HG02763 (cell line): ENCODE measurements at regions not wholly inside any gene's neighbourhood (a gene's known extent, or its start where the extent isn't known, plus 50 kb on each side); places are given as distances from the start of the nearest gene placed in this dataset.

Source experiments
- ATAC-seq: cut with Tn5 transposase; IDR thresholded peaks from one replicate; pipeline ENCODE4 v1.9.1; 2021; ENCODE audit warnings: mild to moderate bottlenecking, moderate library complexity; ENCODE audit not compliant: unreplicated experiment

- no peak for ATAC-seq
These were observed 269.4 kb downstream of the TLE3 start for GRCh38 chr15:69828181-69828828.

- ATAC-seq = no peak
These were observed 267.7 kb downstream of the TLE3 start for GRCh38 chr15:69829974-69830373.

DNA sequence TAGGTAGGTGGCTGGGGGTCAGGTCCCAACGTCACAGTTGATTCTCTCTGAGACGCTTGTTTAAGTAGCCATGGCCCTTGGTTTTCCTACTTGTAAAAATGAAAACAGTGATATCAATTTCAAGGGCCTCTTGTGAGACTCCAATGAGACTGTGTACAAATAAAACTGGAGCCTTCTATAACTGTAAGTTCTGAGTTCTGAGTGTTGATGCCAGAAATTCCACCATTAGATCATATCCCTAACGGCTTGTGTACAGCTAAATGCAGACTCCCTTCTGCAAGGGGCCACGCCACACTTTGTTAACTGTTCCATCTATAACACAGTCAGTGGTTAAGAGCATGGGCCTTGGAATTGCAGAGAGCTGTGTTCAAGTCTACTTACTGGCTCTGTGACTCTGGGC lies 267.3 kb downstream of the TLE3 start:
- no peak for ATAC-seq

GRCh38 chr15:69830876-69831275 lies 266.8 kb downstream of the TLE3 start:
- no peak for ATAC-seq

GRCh38 chr15:69834267-69834666 lies 263.4 kb downstream of the TLE3 start:
- no peak for ATAC-seq

GRCh38 chr15:69834761-69835160 lies 263.0 kb downstream of the TLE3 start:
- no peak for ATAC-seq

GRCh38 chr15:69836048-69836447 lies 261.7 kb downstream of the TLE3 start:
- no peak for ATAC-seq

- ATAC-seq = no peak
These were observed 261.0 kb downstream of the TLE3 start for GRCh38 chr15:69836526-69837230.

- ATAC-seq = no peak
These were observed 259.4 kb downstream of the TLE3 start for GRCh38 chr15:69838338-69838737.

GRCh38 chr15:69838994-69839393 lies 258.7 kb downstream of the TLE3 start:
- ATAC-seq = no peak

DNA sequence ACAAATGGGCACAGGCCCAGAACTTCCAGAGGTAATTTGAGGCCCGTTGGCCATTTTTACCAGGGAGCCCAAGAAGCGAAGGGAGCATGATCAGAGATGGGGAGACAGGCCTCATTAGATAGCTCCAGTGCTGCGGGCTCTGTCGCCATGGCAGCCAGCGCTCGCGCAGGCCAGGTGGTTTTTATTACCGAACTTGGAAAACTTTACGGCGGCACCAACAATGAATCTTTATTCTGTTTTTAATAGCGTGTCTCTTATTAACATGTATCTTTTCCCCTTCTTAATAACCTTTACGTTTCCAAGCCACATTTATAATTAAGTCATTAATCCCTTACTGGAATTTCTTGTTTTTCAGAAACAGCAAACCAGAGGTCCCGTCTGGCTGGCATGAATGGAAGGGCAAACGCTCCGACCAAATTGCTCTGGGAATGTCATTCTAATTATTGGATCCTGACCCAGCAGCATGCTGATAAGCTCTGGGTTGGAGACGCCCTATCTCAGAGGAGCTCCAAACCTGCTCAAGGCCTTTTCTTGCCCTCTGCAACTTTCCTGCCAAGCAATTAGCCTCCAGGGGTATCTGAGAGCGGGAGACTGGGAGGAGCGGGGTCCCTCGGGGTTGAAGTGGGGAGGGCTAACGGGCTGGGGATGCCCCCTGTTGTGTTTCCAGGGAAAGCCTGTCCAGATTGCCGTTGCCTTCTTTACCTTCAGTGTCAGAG lies 256.4 kb downstream of the TLE3 start:
- ATAC-seq = no peak

GRCh38 chr15:69842851-69843250 lies 254.9 kb downstream of the TLE3 start:
- ATAC-seq = no peak

- no peak for ATAC-seq
These were observed 254.3 kb downstream of the TLE3 start for GRCh38 chr15:69843276-69843899.

DNA sequence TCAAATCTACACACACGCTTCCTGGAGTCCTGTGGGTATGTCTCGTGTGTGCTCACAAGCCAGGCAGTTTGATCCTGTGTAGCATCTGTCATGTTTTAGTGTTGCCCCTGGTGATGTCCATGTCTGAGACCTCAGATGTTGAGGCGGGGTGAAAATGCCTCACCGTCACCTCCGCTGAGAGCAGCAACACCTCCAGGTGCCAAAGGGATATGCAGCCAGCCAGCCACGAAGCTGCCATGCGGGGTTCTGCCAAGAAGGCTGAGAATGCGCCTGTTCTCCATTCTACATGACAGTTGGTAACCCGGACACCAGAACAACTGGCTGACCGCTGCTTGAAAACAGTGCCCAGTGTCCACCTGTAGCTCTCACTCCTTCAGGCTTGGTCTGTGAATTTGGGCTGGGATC lies 253.8 kb downstream of the TLE3 start:
- ATAC-seq = no peak

DNA sequence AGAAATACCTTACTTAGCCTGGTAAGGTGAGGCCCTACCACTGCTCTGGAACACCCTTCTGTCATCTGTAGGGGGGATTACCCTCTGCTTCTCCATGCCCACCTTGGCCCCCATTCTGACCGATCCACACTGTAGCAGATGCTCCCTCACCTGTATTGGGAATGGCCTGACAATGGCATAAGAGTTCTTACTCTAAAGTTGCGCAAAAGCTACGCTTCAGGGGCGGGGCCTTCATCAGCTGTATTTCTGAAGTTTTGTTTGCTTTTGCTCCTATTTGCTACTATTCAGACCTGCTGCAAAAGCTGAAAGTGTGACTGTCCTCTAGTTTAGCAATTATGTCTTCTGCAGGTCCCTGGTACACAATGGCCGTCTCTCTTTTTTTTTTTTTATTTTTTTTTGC lies 252.6 kb downstream of the TLE3 start:
- no peak for ATAC-seq

DNA sequence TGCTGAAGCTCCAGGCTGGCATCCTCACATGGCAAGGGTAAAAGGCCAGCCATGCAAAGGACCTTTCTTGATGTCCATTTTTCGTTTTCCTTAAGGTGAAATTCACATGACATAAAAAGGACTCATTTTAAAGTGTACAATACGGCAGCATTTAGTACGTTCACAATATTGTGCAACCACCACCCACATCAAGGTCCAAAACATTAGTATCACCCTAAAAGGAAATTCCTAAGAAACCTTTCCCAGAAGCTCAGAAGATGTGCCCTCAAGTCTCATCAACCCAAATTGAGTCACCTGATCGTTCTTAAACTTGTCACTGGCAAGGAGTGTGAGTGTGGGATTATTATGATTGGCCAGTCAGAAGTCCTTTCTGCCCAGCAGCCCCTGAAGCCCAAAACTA lies 250.1 kb downstream of the TLE3 start:
- ATAC-seq = no peak

- ATAC-seq = no peak
These were observed 249.6 kb downstream of the TLE3 start for GRCh38 chr15:69848096-69848495.

DNA sequence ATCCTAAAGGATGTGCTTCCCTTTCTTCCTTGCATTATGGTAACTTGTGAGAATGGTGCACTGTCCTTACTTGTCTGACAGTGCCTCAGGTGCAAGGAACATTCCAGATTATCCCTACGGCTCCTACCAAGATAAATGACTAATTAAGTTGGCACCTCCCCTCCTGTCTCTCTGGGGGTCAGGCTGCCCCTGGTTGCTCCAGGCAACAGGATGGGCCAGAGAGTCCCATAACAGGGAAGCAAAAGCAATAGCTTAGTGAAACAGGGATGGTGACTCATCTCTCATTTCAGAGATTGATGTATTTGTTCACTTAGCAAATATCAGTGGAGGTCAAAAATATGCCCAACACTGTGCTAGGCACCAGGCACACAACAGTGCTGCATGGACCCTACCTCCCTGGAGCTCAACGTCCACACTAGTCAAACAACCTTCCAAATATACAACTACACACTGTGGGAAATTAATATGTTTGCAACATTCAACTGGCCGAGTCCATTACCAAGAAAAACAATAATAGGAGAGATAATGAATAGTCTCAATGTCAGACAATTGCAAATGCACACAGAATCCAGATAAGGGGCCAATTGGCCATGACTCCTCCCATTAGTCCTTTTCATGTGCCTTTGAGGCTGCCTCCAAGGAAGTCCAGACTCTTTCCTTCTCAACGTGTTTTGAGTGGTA lies 249.0 kb downstream of the TLE3 start:
- no peak for ATAC-seq

GRCh38 chr15:69849232-69849610 lies 248.5 kb downstream of the TLE3 start:
- ATAC-seq = no peak

DNA sequence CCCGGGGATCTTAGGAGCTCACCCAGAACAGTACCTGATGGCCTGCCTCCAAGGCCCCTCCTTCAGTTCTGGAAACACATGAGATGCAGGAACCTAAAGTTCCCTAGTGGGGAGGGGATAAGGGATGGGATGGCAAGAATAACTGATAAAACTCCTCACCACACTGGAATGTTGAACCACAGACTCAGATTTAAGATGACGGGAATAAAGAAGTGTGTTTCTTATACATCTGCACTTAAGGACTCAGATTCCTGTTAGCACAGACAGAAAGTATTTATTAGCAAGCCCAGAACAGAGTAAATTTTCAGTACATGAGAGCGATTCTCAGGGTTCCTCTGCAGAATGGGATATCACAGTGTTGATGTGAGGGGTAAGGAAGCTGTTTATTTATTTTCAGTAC lies 245.2 kb downstream of the TLE3 start:
- no peak for ATAC-seq

GRCh38 chr15:69852916-69853315 lies 244.8 kb downstream of the TLE3 start:
- ATAC-seq = no peak
